Chondrocyte (in vitro differentiated cells): ENCODE measurements at regions not wholly inside any gene's neighbourhood (a gene's known extent, or its start where the extent isn't known, plus 50 kb on each side); places are given as distances from the start of the nearest gene placed in this dataset.
"Not testable (repeated sequence)": the region's sequence is repeated elsewhere in the genome, so short reads cannot be mapped to it uniquely, and the experiment has no call there.

Experiments used
- DNase-seq: peaks from one replicate; pipeline ENCODE4 v3.0.0; 2021; ENCODE audit warnings: mixed read lengths, low spot score
- H3K27ac Mint-ChIP-seq: one replicate; pipeline ENCODE4 v1.8.0; 2021; ENCODE audit warnings: mild to moderate bottlenecking, moderate library complexity, mixed read lengths; ENCODE audit not compliant: unreplicated experiment
- H3K27me3 Mint-ChIP-seq: 2 replicates; pipeline ENCODE4 v1.8.0; 2021; ENCODE audit warnings: low read depth, mixed read lengths
- H3K36me3 Mint-ChIP-seq: 2 replicates; pipeline ENCODE4 v1.8.0; 2021; ENCODE audit warnings: low read depth, mixed read lengths
- H3K4me1 Mint-ChIP-seq: 2 replicates; pipeline ENCODE4 v1.8.0; 2021; ENCODE audit warnings: low read depth, mild to moderate bottlenecking, mixed read lengths
- H3K4me3 Mint-ChIP-seq: one replicate; pipeline ENCODE4 v1.8.0; 2021; ENCODE audit warnings: mild to moderate bottlenecking, moderate library complexity, mixed read lengths; ENCODE audit not compliant: unreplicated experiment
- H3K9me3 Mint-ChIP-seq: 2 replicates; pipeline ENCODE4 v1.8.0; 2021; ENCODE audit warnings: low read depth, mixed read lengths

- DNase-seq, H3K27ac Mint-ChIP-seq, H3K36me3 Mint-ChIP-seq, H3K27me3 Mint-ChIP-seq, H3K4me1 Mint-ChIP-seq, H3K4me3 Mint-ChIP-seq: not testable (repeated sequence)
- H3K9me3 Mint-ChIP-seq, result peaks cover 24% of the 10 kb centered on the region
Measured at GRCh38 chr18:14698006-14698405, 50.0 kb upstream of the ANKRD30B start.
